ENCODE measurements at regions not wholly inside any gene's neighbourhood (a gene's known extent, or its start where the extent isn't known, plus 50 kb on each side); places are given as distances from the start of the nearest gene placed in this dataset.

DNA sequence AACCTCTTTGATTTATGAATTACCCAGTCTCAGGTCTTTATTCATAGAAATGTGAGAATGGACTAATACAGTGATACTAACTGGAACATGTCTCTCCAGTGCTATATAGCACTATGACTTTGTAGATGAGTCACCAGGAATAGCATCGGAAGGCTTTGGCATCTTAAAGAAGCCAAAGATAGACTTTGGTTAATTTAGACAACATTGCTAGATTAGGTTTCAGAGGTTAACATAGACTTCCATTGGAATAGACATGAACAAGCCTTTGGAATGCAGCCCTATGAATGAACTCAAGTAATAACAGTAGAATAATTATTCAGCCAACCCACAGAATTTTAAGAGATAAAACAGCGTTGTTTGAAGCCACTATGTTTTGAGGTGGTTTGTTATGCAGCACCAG is 169.2 kb downstream of the HGF start:
- no peak for TF ChIP-seq ZNF155 (tag by site-specific recombination; IDR thresholded peaks at IDR 0.05)
- no peak for TF ChIP-seq KLF16 (tag by site-specific recombination; IDR thresholded peaks at IDR 0.05)
- TF ChIP-seq ZNF510 (tag by site-specific recombination; IDR thresholded peaks at IDR 0.05; ENCODE audit: insufficient replicate concordance) = no peak
- no peak for TF ChIP-seq ZNF777 (tag by site-specific recombination; IDR thresholded peaks at IDR 0.05; ENCODE audit: borderline replicate concordance)
- no peak for TF ChIP-seq ZNF169 (tag by site-specific recombination; IDR thresholded peaks at IDR 0.05)
- TF ChIP-seq ZNF658 (tag by site-specific recombination; IDR thresholded peaks at IDR 0.05) = no peak
- TF ChIP-seq ZBTB7A (tag by site-specific recombination; IDR thresholded peaks at IDR 0.05; ENCODE audit: low read depth) = no peak
- no peak for TF ChIP-seq YY1 (tag by site-specific recombination; IDR thresholded peaks at IDR 0.05)
- H3K4me1 ChIP-seq (ENCODE audit: control insufficient read depth, insufficient read depth, low read length) = no peaks in the 10 kb centered on the region
- POLR2A ChIA-PET = no interaction called here
- no peaks in the 10 kb centered on the region for H3K9me3 ChIP-seq (ENCODE audit: control insufficient read depth, insufficient read depth, low read depth, low read length)
- no peaks in the 10 kb centered on the region for H3K36me3 ChIP-seq (ENCODE audit: control insufficient read depth in 2 of 2, insufficient read depth in 1 of 2, low read length in 2 of 2)
- H3K27ac ChIP-seq (ENCODE audit: extremely low read depth, low read depth, low read length) = no peak overlapping the region
- H3K4me3 ChIP-seq (ENCODE audit: low read depth, low read length) = no peak overlapping the region
- CTCF ChIA-PET = no interaction called here

- Histone ChIP-seq H3K4me3 (ENCODE audit: low read depth, low read length) (no peak overlapping the region), H3K27ac (ENCODE audit: extremely low read depth, low read depth, low read length) (no peak overlapping the region), H3K9me3 (ENCODE audit: control insufficient read depth, insufficient read depth, low read depth, low read length) (no peaks in the 10 kb centered on the region), H3K36me3 (ENCODE audit: control insufficient read depth in 2 of 2, insufficient read depth in 1 of 2, low read length in 2 of 2) (no peaks in the 10 kb centered on the region), H3K4me1 (ENCODE audit: control insufficient read depth, insufficient read depth, low read length) (no peaks in the 10 kb centered on the region)
- POLR2A ChIA-PET = no interaction called here
- CTCF ChIA-PET = interaction anchor here (0.7 kb wide), 1 partner anchor 77 kb away, joined by 3 read pairs; no protein-coding TSS in a partner anchor
- TF ChIP-seq ZNF558 (tag by site-specific recombination; IDR thresholded peaks at IDR 0.05) (no peak), ZNF629 (tag by site-specific recombination; IDR thresholded peaks at IDR 0.05) (no peak)
Measured at GRCh38 chr7:81598951-81599350, 170.9 kb downstream of the HGF start.

DNA sequence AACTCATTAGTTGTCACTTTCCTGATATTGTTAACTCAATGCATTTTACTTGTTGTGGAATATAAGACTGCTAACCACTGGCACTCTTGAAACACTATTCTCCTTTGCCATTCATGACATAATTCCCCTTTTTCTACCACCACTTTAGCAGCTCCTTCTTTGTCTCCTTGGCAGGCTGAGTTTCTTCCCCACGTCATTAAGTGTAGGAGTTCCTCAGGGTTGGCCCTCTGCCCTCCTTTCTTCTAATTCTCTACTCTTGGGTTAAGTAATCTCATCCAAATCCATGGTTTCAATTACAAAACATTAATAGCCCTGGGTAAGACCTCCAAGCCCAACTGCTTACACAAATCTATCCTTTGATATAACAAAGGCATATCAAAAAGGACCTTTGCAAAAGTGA is 175.1 kb downstream of the HGF start:
- H3K4me1 ChIP-seq (ENCODE audit: control insufficient read depth, insufficient read depth, low read length) = no peaks in the 10 kb centered on the region
- H3K9me3 ChIP-seq (ENCODE audit: control insufficient read depth, insufficient read depth, low read depth, low read length) = no peaks in the 10 kb centered on the region
- no peak overlapping the region for H3K27ac ChIP-seq (ENCODE audit: extremely low read depth, low read depth, low read length)
- no peaks in the 10 kb centered on the region for H3K36me3 ChIP-seq (ENCODE audit: control insufficient read depth in 2 of 2, insufficient read depth in 1 of 2, low read length in 2 of 2)
- TF ChIP-seq ZBTB20 (tag by site-specific recombination; IDR thresholded peaks at IDR 0.05) (no peak), ZNF174 (tag by site-specific recombination; IDR thresholded peaks at IDR 0.05) (no peak), SP3 (tag by site-specific recombination; IDR thresholded peaks at IDR 0.05) (no peak), ZIC2 (tag by site-specific recombination; IDR thresholded peaks at IDR 0.05) (no peak), ZNF544 (tag by site-specific recombination; IDR thresholded peaks at IDR 0.05) (no peak), ZNF571 (tag by site-specific recombination; IDR thresholded peaks at IDR 0.05) (no peak)
- H3K4me3 ChIP-seq (ENCODE audit: low read depth, low read length) = no peak overlapping the region
- ChIA-PET POLR2A (no interaction called here), CTCF (interaction anchor here (1.4 kb wide), 1 partner anchor 95 kb away, joined by 3 read pairs; no protein-coding TSS in a partner anchor)

GRCh38 chr7:81590131-81590530 is 179.7 kb downstream of the HGF start:
- no peak overlapping the region for H3K27ac ChIP-seq (ENCODE audit: extremely low read depth, low read depth, low read length)
- H3K9me3 ChIP-seq (ENCODE audit: control insufficient read depth, insufficient read depth, low read depth, low read length) = no peaks in the 10 kb centered on the region
- H3K4me3 ChIP-seq (ENCODE audit: low read depth, low read length) = no peak overlapping the region
- H3K36me3 ChIP-seq (ENCODE audit: control insufficient read depth in 2 of 2, insufficient read depth in 1 of 2, low read length in 2 of 2) = no peaks in the 10 kb centered on the region
- H3K4me1 ChIP-seq (ENCODE audit: control insufficient read depth, insufficient read depth, low read length) = no peaks in the 10 kb centered on the region
- ChIA-PET POLR2A (no interaction called here), CTCF (interaction anchor here (0.6 kb wide), 1 partner anchor 96 kb away, joined by 3 read pairs; no protein-coding TSS in a partner anchor)
- TF ChIP-seq ZNF416 (tag by site-specific recombination; IDR thresholded peaks at IDR 0.05) (no peak), ZNF830 (tag by site-specific recombination; IDR thresholded peaks at IDR 0.05; ENCODE audit: low read depth) (no peak), KLF16 (tag by site-specific recombination; IDR thresholded peaks at IDR 0.05) (no peak), HOXD13 (CRISPR knock-in tag; IDR thresholded peaks at IDR 0.05; ENCODE audit: borderline replicate concordance) (no peak), RBAK (tag by site-specific recombination; IDR thresholded peaks at IDR 0.05) (no peak), ZFP41 (tag by site-specific recombination; IDR thresholded peaks at IDR 0.05; ENCODE audit: borderline replicate concordance) (no peak), ZNF114 (tag by site-specific recombination; IDR thresholded peaks at IDR 0.05) (no peak), ZNF837 (tag by site-specific recombination; IDR thresholded peaks at IDR 0.05) (no peak), ZNF530 (tag by site-specific recombination; IDR thresholded peaks at IDR 0.05; ENCODE audit: low read depth) (no peak), YY1 (tag by site-specific recombination; IDR thresholded peaks at IDR 0.05) (no peak), BCL11A (tag by site-specific recombination; IDR thresholded peaks at IDR 0.05; ENCODE audit: low read depth) (no peak), ZNF561 (tag by site-specific recombination; IDR thresholded peaks at IDR 0.05; ENCODE audit: borderline replicate concordance) (no peak), ZNF658 (tag by site-specific recombination; IDR thresholded peaks at IDR 0.05) (no peak), ZNF184 (tag by site-specific recombination; IDR thresholded peaks at IDR 0.05) (no peak), ZNF248 (tag by site-specific recombination; IDR thresholded peaks at IDR 0.05) (no peak), ZNF776 (tag by site-specific recombination; IDR thresholded peaks at IDR 0.05; ENCODE audit: borderline replicate concordance) (no peak), ATF2 (tag by site-specific recombination; IDR thresholded peaks at IDR 0.05; ENCODE audit: low read depth) (no peak)
